Hepatocyte (in vitro differentiated cells): ENCODE measurements at regions not wholly inside any gene's neighbourhood (a gene's known extent, or its start where the extent isn't known, plus 50 kb on each side); places are given as distances from the start of the nearest gene placed in this dataset.
A peak's percentile ranks its signal among the peaks of the same experiment; 100 is the strongest.

Source experiments
- DNase-seq: peaks from one replicate; pipeline ENCODE4 v3.0.0-alpha.2; 2016; ENCODE audit warnings: low spot score
- H2AFZ ChIP-seq: fragments of 200-600 bp; sonication (generic); 2 replicates; pipeline ENCODE4 v1.6.0; 2016; ENCODE audit warnings: antibody characterized with exemption, mild to moderate bottlenecking
- H3K27ac ChIP-seq: fragments of 200-600 bp; sonication (generic); 2 replicates; pipeline ENCODE4 v1.5.1; 2016; ENCODE audit warnings: mild to moderate bottlenecking
- H3K27me3 ChIP-seq: fragments of 200-600 bp; sonication (generic); 2 replicates; pipeline ENCODE4 v1.6.1; 2016
- H3K36me3 ChIP-seq: fragments of 200-600 bp; sonication (generic); replicated peaks from 2 replicates; pipeline ENCODE4 v1.5.1; 2016; ENCODE audit warnings: low read depth; ENCODE audit not compliant: insufficient read depth
- H3K4me1 ChIP-seq: fragments of 200-600 bp; sonication (generic); 2 replicates; pipeline ENCODE4 v1.5.1; 2016; ENCODE audit warnings: mild to moderate bottlenecking, moderate library complexity; ENCODE audit not compliant: insufficient read depth
- H3K4me2 ChIP-seq: fragments of 200-600 bp; sonication (generic); 2 replicates; pipeline ENCODE4 v1.6.0; 2016
- H3K4me3 ChIP-seq: fragments of 200-600 bp; sonication (generic); 2 replicates; pipeline ENCODE4 v1.5.1; 2016; ENCODE audit warnings: mild to moderate bottlenecking
- H3K79me2 ChIP-seq: fragments of 200-600 bp; sonication (generic); 2 replicates; pipeline ENCODE4 v1.6.0; 2017; ENCODE audit warnings: mild to moderate bottlenecking
- H3K9me2 ChIP-seq: fragments of 200-600 bp; sonication (generic); replicated peaks from 2 replicates; pipeline ENCODE4 v1.6.0; 2017; ENCODE audit warnings: mild to moderate bottlenecking; ENCODE audit not compliant: insufficient read depth
- H3K9me3 ChIP-seq: fragments of 200-600 bp; sonication (generic); 2 replicates; pipeline ENCODE4 v1.5.1; 2016; ENCODE audit warnings: low read depth, mild to moderate bottlenecking
- H4K20me1 ChIP-seq: fragments of 200-600 bp; sonication (generic); 2 replicates; pipeline ENCODE4 v1.6.0; 2016; ENCODE audit warnings: mild to moderate bottlenecking; ENCODE audit not compliant: insufficient read depth, poor library complexity, severe bottlenecking
- EZH2 ChIP-seq: fragments of 200-600 bp; sonication (generic); IDR thresholded peaks from 2 replicates; pipeline ENCODE4 v1.6.1; 2016; ENCODE audit warnings: antibody characterized with exemption, mild to moderate bottlenecking, borderline replicate concordance
- EZH2phosphoT487 ChIP-seq: fragments of 200-600 bp; sonication (generic); IDR thresholded peaks from one replicate; pipeline ENCODE4 v1.6.1; 2018; ENCODE audit warnings: antibody characterized with exemption, mild to moderate bottlenecking, low read depth, moderate library complexity; ENCODE audit not compliant: unreplicated experiment, severe bottlenecking
- WGBS: methylation state at CpG from one replicate; pipeline ENCODE4 v1.1.6; 2016; ENCODE audit warnings: low lambda C conversion rate; ENCODE audit errors: missing lambda C conversion rate; 5-methylcytosine and 5-hydroxymethylcytosine counted together
- TF ChIP-seq, protein P1 (sequence below): fragments of 200-600 bp; sonication (generic); IDR thresholded peaks from 2 replicates; pipeline ENCODE4 v1.5.1; 2016; ENCODE audit warnings: antibody characterized with exemption, mild to moderate bottlenecking; ENCODE audit not compliant: poor library complexity

- no peak for TF ChIP-seq EZH2
- 75% methylated on average over 2 of the region's 2 CpGs for WGBS
Observed at GRCh38 chr7:81427461-81427860, 342.4 kb downstream of the HGF start.

DNA sequence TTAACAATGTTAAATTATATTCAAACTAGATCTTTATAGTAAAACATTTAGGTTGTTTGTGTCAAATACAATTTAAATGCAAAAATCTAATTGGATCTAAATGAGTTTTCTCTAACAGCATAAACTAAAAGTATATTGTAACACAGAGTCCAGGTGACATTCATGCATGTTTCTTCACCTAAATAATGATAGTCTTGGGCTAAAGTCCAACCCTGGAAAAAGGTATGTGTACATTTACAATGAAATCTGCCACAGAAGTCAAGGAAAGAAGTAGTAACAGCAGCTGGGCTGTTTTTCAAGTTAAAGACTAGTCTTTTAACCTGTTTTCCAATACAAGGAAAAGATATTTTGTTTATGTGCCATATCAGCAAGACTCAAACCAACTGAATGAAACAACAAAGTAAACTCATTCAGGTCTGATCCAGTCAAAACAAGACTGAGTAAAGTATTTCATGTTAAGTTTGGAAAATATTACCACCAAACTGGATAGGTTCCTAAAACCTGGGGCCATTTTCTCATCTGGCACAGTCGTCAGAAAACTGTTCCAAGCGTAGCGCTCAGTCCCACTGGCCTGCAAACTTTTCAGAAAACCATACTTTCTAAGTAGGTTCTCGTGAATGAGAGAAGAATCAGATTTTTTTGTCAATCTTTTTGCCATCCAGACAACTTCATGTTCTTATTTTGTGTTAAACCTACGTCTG, 349.2 kb downstream of the HGF start:
- WGBS = 93% methylated on average over 5 of the region's 5 CpGs
- Histone ChIP-seq H3K4me2 (no peak overlapping the region), H2AFZ (peak overlapping the region; percentile 42), H3K36me3 (no peaks in the 10 kb centered on the region), H4K20me1 (no peaks in the 10 kb centered on the region), H3K27ac (peak overlapping the region; percentile 66), H3K4me1 (peaks cover 6% of the 10 kb centered on the region), H3K27me3 (no peaks in the 10 kb centered on the region), H3K4me3 (no peak overlapping the region), H3K79me2 (no peaks in the 10 kb centered on the region), H3K9me3 (no peaks in the 10 kb centered on the region), H3K9me2 (no peaks in the 10 kb centered on the region)
- TF ChIP-seq EZH2 (no peak), EZH2phosphoT487 (no peak)
- peak; percentile 30 for DNase-seq

More at GRCh38 chr7:81427461-81427860, 342.4 kb downstream of the HGF start:
- no peaks in the 10 kb centered on the region for H3K79me2 ChIP-seq
- no peaks in the 10 kb centered on the region for H4K20me1 ChIP-seq
- no peaks in the 10 kb centered on the region for H3K27me3 ChIP-seq
- H3K4me2 ChIP-seq = no peak overlapping the region
- H3K36me3 ChIP-seq = no peaks in the 10 kb centered on the region
- no peak overlapping the region for H3K4me3 ChIP-seq
- H3K4me1 ChIP-seq = no peaks in the 10 kb centered on the region
- H3K9me3 ChIP-seq = no peaks in the 10 kb centered on the region
- DNase-seq = no peak
- H3K9me2 ChIP-seq = no peaks in the 10 kb centered on the region
- no peak overlapping the region for H3K27ac ChIP-seq
- H2AFZ ChIP-seq = no peak overlapping the region

DNA sequence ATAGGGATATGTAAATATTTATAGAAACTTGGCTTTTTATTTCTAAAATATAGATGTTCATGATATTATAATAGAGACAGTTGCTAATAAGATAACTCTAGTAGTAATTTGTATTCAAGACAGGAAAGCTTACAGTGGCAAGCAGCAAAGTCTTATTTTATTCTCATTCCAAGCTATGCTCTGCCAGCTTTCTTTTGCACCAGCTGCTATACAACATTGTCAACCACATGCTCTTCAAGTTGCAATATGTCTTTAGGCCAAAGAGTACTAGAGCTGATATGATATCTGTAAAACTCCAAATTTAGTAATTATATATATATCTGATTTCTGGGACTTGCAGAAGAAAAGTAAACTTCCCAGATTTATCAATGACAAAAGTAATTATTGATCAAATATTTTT, 350.1 kb downstream of the HGF start:
- Histone ChIP-seq H3K27me3 (no peaks in the 10 kb centered on the region), H3K4me2 (no peak overlapping the region)
- TF ChIP-seq, protein P1, sequence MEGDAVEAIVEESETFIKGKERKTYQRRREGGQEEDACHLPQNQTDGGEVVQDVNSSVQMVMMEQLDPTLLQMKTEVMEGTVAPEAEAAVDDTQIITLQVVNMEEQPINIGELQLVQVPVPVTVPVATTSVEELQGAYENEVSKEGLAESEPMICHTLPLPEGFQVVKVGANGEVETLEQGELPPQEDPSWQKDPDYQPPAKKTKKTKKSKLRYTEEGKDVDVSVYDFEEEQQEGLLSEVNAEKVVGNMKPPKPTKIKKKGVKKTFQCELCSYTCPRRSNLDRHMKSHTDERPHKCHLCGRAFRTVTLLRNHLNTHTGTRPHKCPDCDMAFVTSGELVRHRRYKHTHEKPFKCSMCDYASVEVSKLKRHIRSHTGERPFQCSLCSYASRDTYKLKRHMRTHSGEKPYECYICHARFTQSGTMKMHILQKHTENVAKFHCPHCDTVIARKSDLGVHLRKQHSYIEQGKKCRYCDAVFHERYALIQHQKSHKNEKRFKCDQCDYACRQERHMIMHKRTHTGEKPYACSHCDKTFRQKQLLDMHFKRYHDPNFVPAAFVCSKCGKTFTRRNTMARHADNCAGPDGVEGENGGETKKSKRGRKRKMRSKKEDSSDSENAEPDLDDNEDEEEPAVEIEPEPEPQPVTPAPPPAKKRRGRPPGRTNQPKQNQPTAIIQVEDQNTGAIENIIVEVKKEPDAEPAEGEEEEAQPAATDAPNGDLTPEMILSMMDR = no peak
- TF ChIP-seq EZH2 (no peak), EZH2phosphoT487 (no peak)

GRCh38 chr7:81416659-81417058, 353.2 kb downstream of the HGF start:
- Histone ChIP-seq H3K4me1 (peaks cover 6% of the 10 kb centered on the region), H3K79me2 (no peaks in the 10 kb centered on the region), H2AFZ (no peak overlapping the region), H3K27ac (no peak overlapping the region), H3K4me2 (no peak overlapping the region), H3K9me2 (no peaks in the 10 kb centered on the region), H3K4me3 (no peak overlapping the region), H4K20me1 (no peaks in the 10 kb centered on the region), H3K9me3 (no peaks in the 10 kb centered on the region), H3K36me3 (no peaks in the 10 kb centered on the region), H3K27me3 (no peaks in the 10 kb centered on the region)
- WGBS = 89% methylated on average over 1 of the region's 1 CpG
- no peak for DNase-seq
- TF ChIP-seq EZH2 (no peak), EZH2phosphoT487 (no peak)
- TF ChIP-seq, protein P1 = no peak

More for the DNA sequence above, 350.1 kb downstream of the HGF start:
- Histone ChIP-seq H3K4me3 (no peak overlapping the region), H3K36me3 (no peaks in the 10 kb centered on the region), H3K4me1 (peaks cover 6% of the 10 kb centered on the region), H3K27ac (peak overlapping the region; percentile 23), H3K9me2 (no peaks in the 10 kb centered on the region), H4K20me1 (no peaks in the 10 kb centered on the region), H3K79me2 (no peaks in the 10 kb centered on the region), H3K9me3 (no peaks in the 10 kb centered on the region), H2AFZ (no peak overlapping the region)
- DNase-seq = no peak
